Mesothelial cell of epicardium (in vitro differentiated cells): ENCODE measurements at regions not wholly inside any gene's neighbourhood (a gene's known extent, or its start where the extent isn't known, plus 50 kb on each side); places are given as distances from the start of the nearest gene placed in this dataset.

Experiments used
- DNase-seq, 2 experiments: peaks; one replicate each; pipeline ENCODE4 v3.0.0; 2021; ENCODE audit warnings: low spot score in 2 of 2; ENCODE audit not compliant: unreplicated experiment in 2 of 2
- H3K27ac Mint-ChIP-seq: 2 replicates; pipeline ENCODE4 v1.8.0; 2021; ENCODE audit warnings: mixed read lengths
- H3K27me3 Mint-ChIP-seq: 2 replicates; pipeline ENCODE4 v1.8.0; 2021; ENCODE audit warnings: low read depth, mixed read lengths
- H3K36me3 Mint-ChIP-seq: 2 replicates; pipeline ENCODE4 v1.8.0; 2021; ENCODE audit warnings: mixed read lengths
- H3K4me1 Mint-ChIP-seq: 2 replicates; pipeline ENCODE4 v1.8.0; 2021; ENCODE audit warnings: mixed read lengths
- H3K4me3 Mint-ChIP-seq: 2 replicates; pipeline ENCODE4 v1.8.0; 2021; ENCODE audit warnings: mild to moderate bottlenecking, moderate library complexity, mixed read lengths
- H3K9me3 Mint-ChIP-seq: 2 replicates; pipeline ENCODE4 v1.8.0; 2021; ENCODE audit warnings: mixed read lengths
- CTCF ChIP-seq: fragments of 200-600 bp; sonication (generic); IDR thresholded peaks from one replicate; pipeline ENCODE4 v1.5.0; 2021; ENCODE audit warnings: antibody characterized with exemption; ENCODE audit not compliant: unreplicated experiment

- no peak for TF ChIP-seq CTCF
- Mint-ChIP-seq H3K36me3 (peaks cover 3% of the 10 kb centered on the region), H3K27ac (no peak overlapping the region), H3K4me1 (peaks cover 24% of the 10 kb centered on the region), H3K4me3 (no peak overlapping the region), H3K27me3 (no peaks in the 10 kb centered on the region), H3K9me3 (peaks cover 4% of the 10 kb centered on the region)
- DNase-seq, result no peak
Measured at GRCh38 chr4:123698556-123698955, 302.0 kb downstream of the SPRY1 start.

- peak overlapping the region; percentile 94 for H3K27ac Mint-ChIP-seq
- H3K36me3 Mint-ChIP-seq, result peaks cover 3% of the 10 kb centered on the region
- no peak for DNase-seq
- H3K4me3 Mint-ChIP-seq, result peak overlapping the region; percentile 7
- TF ChIP-seq CTCF, result no peak
- H3K9me3 Mint-ChIP-seq, result peaks cover 7% of the 10 kb centered on the region
- H3K4me1 Mint-ChIP-seq, result peaks cover 24% of the 10 kb centered on the region
- no peaks in the 10 kb centered on the region for H3K27me3 Mint-ChIP-seq
Measured at GRCh38 chr4:123699880-123700771, 303.5 kb downstream of the SPRY1 start.

GRCh38 chr4:123701131-123701575 is 304.6 kb downstream of the SPRY1 start:
- no peaks in the 10 kb centered on the region for H3K27me3 Mint-ChIP-seq
- H3K36me3 Mint-ChIP-seq, result no peaks in the 10 kb centered on the region
- H3K4me1 Mint-ChIP-seq, result peaks cover 24% of the 10 kb centered on the region
- DNase-seq, result no peak
- H3K4me3 Mint-ChIP-seq, result no peak overlapping the region
- H3K27ac Mint-ChIP-seq, result peak overlapping the region; percentile 94
- TF ChIP-seq CTCF, result no peak
- peaks cover 4% of the 10 kb centered on the region for H3K9me3 Mint-ChIP-seq

DNA sequence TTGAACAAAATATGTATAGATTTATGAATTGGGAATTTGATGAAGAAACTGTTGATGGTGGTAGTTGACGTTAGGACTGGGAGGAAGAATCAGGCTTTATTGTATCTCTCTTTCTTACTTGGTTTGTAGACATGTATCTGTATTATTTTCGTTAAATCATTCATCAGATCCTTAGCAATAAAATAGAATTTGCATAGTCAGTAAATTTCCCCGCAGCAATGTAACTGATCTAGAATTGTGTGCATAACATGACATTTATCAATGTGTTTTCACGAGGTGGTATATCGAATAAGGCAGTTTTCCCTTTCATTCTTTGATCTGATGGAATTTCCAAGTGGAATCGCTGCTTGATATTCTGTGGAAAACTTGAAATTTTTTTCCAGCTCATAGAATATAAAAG is 308.8 kb downstream of the SPRY1 start:
- no peak overlapping the region for H3K4me3 Mint-ChIP-seq
- peaks cover 24% of the 10 kb centered on the region for H3K9me3 Mint-ChIP-seq
- no peaks in the 10 kb centered on the region for H3K27me3 Mint-ChIP-seq
- no peak overlapping the region for H3K27ac Mint-ChIP-seq
- no peak for DNase-seq
- TF ChIP-seq CTCF, result no peak
- peaks cover 16% of the 10 kb centered on the region for H3K4me1 Mint-ChIP-seq
- peaks cover 14% of the 10 kb centered on the region for H3K36me3 Mint-ChIP-seq

- no peaks in the 10 kb centered on the region for H3K27me3 Mint-ChIP-seq
- H3K27ac Mint-ChIP-seq, result no peak overlapping the region
- H3K4me3 Mint-ChIP-seq, result no peak overlapping the region
- peaks cover 19% of the 10 kb centered on the region for H3K36me3 Mint-ChIP-seq
- H3K9me3 Mint-ChIP-seq, result peaks cover 34% of the 10 kb centered on the region
- DNase-seq, result no peak
- peaks cover 2% of the 10 kb centered on the region for H3K4me1 Mint-ChIP-seq
- no peak for TF ChIP-seq CTCF
Measured at GRCh38 chr4:123706973-123707372, 310.4 kb downstream of the SPRY1 start.
